CD4-positive, CD25-positive, alpha-beta regulatory T cell (primary cell): ENCODE measurements at regions not wholly inside any gene's neighbourhood (a gene's known extent, or its start where the extent isn't known, plus 50 kb on each side); places are given as distances from the start of the nearest gene placed in this dataset.

Source experiments
- ATAC-seq, 2 donors: fragments of 150-1000 bp; cut with Tn5 transposase; one replicate each; pipeline ENCODE4 v1.10.0; 2021; ENCODE audit warnings: low read depth in 2 of 2, moderate number of reproducible peaks in 2 of 2, moderate library complexity in 1 of 2
- DNase-seq, 3 donors: peaks; one replicate each; pipeline versions ENCODE4 v3.0.0 to v3.0.0-alpha.2; 2012 to 2022; ENCODE audit warnings: mixed read lengths in 1 of 3
- H3K27ac ChIP-seq: one replicate; pipeline ENCODE4 v1.7.0; 2013; ENCODE audit warnings: mild to moderate bottlenecking, low read length; ENCODE audit not compliant: insufficient read depth, poor library complexity, severe bottlenecking
- H3K27me3 ChIP-seq: one replicate; pipeline ENCODE4 v1.7.0; 2013; ENCODE audit warnings: low read length; ENCODE audit not compliant: control insufficient read depth, insufficient read depth
- H3K36me3 ChIP-seq: one replicate; pipeline ENCODE4 v1.7.0; 2013; ENCODE audit warnings: mild to moderate bottlenecking, low read length, moderate library complexity; ENCODE audit not compliant: control insufficient read depth, insufficient read depth
- H3K4me1 ChIP-seq: 2 replicates; pipeline ENCODE4 v1.7.0; 2013; ENCODE audit warnings: mild to moderate bottlenecking, low read length; ENCODE audit not compliant: insufficient read depth, control insufficient read depth, poor library complexity, severe bottlenecking
- H3K4me3 ChIP-seq: one replicate; pipeline ENCODE4 v1.7.0; 2013; ENCODE audit warnings: low read depth, mild to moderate bottlenecking, low read length, moderate library complexity
- H3K9me3 ChIP-seq, 2 experiments: 1 replicate in 1 of 2; 2 replicates in 1 of 2; pipeline ENCODE4 v1.7.0; 2013; ENCODE audit warnings: low read length in 2 of 2, mild to moderate bottlenecking in 1 of 2, moderate library complexity in 1 of 2; ENCODE audit not compliant: control insufficient read depth in 2 of 2
- H3K27ac Mint-ChIP-seq, 3 donors: one replicate each; pipeline ENCODE4 v1.8.0; 2020 to 2022; ENCODE audit warnings: mild to moderate bottlenecking in 3 of 3, mixed read lengths in 3 of 3, moderate library complexity in 2 of 3
- H3K27me3 Mint-ChIP-seq: one replicate; pipeline ENCODE4 v1.8.0; 2022; ENCODE audit warnings: mild to moderate bottlenecking, mixed read lengths
- H3K36me3 Mint-ChIP-seq: one replicate; pipeline ENCODE4 v1.8.0; 2020; ENCODE audit warnings: mixed read lengths
- H3K4me1 Mint-ChIP-seq, 4 donors: one replicate each; pipeline ENCODE4 v1.8.0; 2020 to 2022; ENCODE audit warnings: mixed read lengths in 4 of 4, mild to moderate bottlenecking in 1 of 4
- H3K4me3 Mint-ChIP-seq, 4 donors: one replicate each; pipeline ENCODE4 v1.8.0; 2020 to 2022; ENCODE audit warnings: mild to moderate bottlenecking in 4 of 4, mixed read lengths in 4 of 4, moderate library complexity in 3 of 4
- H3K9me3 Mint-ChIP-seq, 7 donors: one replicate each; pipeline ENCODE4 v1.8.0; 2020 to 2022; ENCODE audit warnings: mixed read lengths in 7 of 7, mild to moderate bottlenecking in 3 of 7, moderate library complexity in 2 of 7

- H3K9me3 ChIP-seq, result no peaks in the 10 kb centered on the region
- no peaks in the 10 kb centered on the region for H3K36me3 ChIP-seq
- no peak for DNase-seq
- Mint-ChIP-seq H3K9me3 (peaks cover 0 to 8% (median 3%) of the 10 kb centered on the region in 7 donors), H3K4me1 (no peaks in the 10 kb centered on the region), H3K27ac (no peak overlapping the region), H3K36me3 (no peaks in the 10 kb centered on the region), H3K27me3 (no peaks in the 10 kb centered on the region), H3K4me3 (no peak overlapping the region)
- no peak overlapping the region for H3K4me3 ChIP-seq
- H3K4me1 ChIP-seq, result no peaks in the 10 kb centered on the region
- no peak for ATAC-seq
- H3K27ac ChIP-seq, result no peak overlapping the region
- no peaks in the 10 kb centered on the region for H3K27me3 ChIP-seq
Observed at GRCh38 chr18:56146565-56146964, 491.8 kb downstream of the TXNL1 start.

DNA sequence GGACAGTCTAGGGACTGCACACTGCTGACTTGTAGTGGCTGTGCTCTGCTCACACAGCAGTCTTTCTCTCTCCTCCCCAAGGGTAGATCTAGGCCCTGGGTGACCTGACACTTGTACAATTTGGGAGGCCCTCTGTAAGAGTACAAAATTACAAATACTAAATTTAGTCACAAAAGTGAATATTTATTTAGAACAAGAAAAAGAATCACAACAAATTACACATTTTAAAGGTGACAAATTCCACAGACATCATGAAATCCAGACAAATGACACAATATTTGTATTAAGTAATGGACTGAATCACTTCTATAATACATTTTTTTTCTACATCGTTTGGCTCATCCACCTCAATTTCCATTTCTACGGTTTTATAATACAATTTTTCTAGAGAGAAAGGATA lies 496.4 kb downstream of the TXNL1 start:
- no peak for DNase-seq

DNA sequence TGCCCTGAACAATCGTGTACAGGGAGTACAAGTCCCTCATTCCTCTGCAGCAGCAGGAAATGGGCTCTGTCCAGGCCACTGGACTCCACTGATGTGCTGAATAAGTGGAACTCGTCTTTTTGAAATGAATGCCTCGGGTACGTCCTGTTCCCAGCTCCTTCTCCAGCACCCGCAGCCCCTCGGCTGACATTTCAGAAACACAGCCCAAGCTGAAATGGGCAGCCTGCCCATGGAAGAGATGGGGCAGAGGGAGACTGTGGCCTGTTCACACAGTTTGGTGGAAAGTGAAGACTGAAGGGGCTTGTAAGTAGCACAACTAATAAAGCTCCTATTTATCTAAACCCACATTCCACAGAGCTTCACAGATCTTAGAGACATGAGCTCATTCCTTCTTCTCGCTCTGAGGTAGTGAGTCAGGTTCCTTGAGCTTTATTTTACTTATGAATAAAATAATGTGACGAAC lies 498.6 kb downstream of the TXNL1 start:
- no peaks in the 10 kb centered on the region for H3K36me3 Mint-ChIP-seq
- no peak overlapping the region for H3K27ac Mint-ChIP-seq
- peaks cover 0 to 7% (median 3%) of the 10 kb centered on the region in 7 donors for H3K9me3 Mint-ChIP-seq
- no peaks in the 10 kb centered on the region for H3K4me1 ChIP-seq
- H3K27ac ChIP-seq, result no peak overlapping the region
- H3K9me3 ChIP-seq, result no peaks in the 10 kb centered on the region
- H3K36me3 ChIP-seq, result no peaks in the 10 kb centered on the region
- DNase-seq, result no peak
- no peak for ATAC-seq
- no peaks in the 10 kb centered on the region for H3K27me3 Mint-ChIP-seq
- H3K4me3 Mint-ChIP-seq, result no peak overlapping the region
- no peaks in the 10 kb centered on the region for H3K4me1 Mint-ChIP-seq
- H3K4me3 ChIP-seq, result no peak overlapping the region
- H3K27me3 ChIP-seq, result no peaks in the 10 kb centered on the region

More for the DNA sequence above, 496.4 kb downstream of the TXNL1 start:
- Histone ChIP-seq H3K27ac (no peak overlapping the region), H3K36me3 (no peaks in the 10 kb centered on the region), H3K4me3 (no peak overlapping the region), H3K9me3 (no peaks in the 10 kb centered on the region), H3K27me3 (no peaks in the 10 kb centered on the region), H3K4me1 (no peaks in the 10 kb centered on the region)
- peaks cover 0 to 7% (median 4%) of the 10 kb centered on the region in 7 donors for H3K9me3 Mint-ChIP-seq
- H3K27ac Mint-ChIP-seq, result no peak overlapping the region
- no peaks in the 10 kb centered on the region for H3K4me1 Mint-ChIP-seq
- ATAC-seq, result no peak
- H3K4me3 Mint-ChIP-seq, result no peak overlapping the region
- H3K36me3 Mint-ChIP-seq, result no peaks in the 10 kb centered on the region
- no peaks in the 10 kb centered on the region for H3K27me3 Mint-ChIP-seq

DNA sequence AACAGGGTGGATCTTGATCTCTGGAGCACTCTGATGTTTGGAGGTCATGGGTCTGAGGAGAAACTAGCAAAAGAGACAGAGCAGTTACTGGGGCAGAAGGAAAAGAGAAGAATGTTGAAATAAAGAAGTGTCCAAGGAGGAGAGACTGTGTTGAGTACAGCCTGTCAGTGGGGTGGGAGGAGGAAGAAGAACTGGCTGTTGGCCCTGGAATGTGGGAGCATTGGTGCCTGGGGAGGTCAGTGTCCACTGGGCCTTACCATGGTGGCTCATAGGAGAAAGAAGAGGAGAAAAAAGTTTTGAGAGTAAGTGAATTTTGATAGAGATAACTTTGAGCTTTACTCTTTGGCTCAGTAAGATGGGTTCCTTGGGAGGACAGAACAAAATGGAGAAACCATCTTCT lies 499.0 kb downstream of the TXNL1 start:
- Histone ChIP-seq H3K9me3 (no peaks in the 10 kb centered on the region), H3K4me1 (no peaks in the 10 kb centered on the region), H3K27ac (no peak overlapping the region), H3K27me3 (no peaks in the 10 kb centered on the region), H3K36me3 (no peaks in the 10 kb centered on the region), H3K4me3 (no peak overlapping the region)
- DNase-seq (no peak), ATAC-seq (no peak)
- Mint-ChIP-seq H3K27me3 (no peaks in the 10 kb centered on the region), H3K36me3 (no peaks in the 10 kb centered on the region), H3K27ac (no peak overlapping the region), H3K4me3 (no peak overlapping the region), H3K9me3 (peaks cover 0 to 7% (median 3%) of the 10 kb centered on the region in 7 donors), H3K4me1 (no peaks in the 10 kb centered on the region)

DNA sequence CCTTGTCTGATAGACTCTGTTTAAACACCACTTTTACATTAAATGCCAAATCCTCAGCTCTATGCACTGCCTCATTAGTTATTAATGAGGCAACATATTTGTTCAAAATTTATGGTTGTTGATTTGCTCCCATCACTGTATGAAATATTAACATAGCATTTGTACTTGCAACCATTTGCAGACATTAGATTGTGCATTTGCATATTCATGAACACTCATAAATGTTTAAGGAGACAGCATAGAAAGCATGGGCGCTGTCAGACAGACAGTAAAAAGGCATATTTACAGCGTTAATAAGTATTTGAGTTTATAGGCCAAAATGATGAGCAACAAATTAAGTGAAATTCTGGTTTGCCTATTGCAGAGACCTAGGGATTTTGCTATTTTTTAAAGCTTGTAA lies 502.3 kb downstream of the TXNL1 start:
- Mint-ChIP-seq H3K9me3 (peaks cover 0 to 5% (median 2%) of the 10 kb centered on the region in 7 donors), H3K36me3 (no peaks in the 10 kb centered on the region), H3K4me1 (no peaks in the 10 kb centered on the region), H3K4me3 (no peak overlapping the region), H3K27me3 (no peaks in the 10 kb centered on the region), H3K27ac (no peak overlapping the region)
- Histone ChIP-seq H3K27ac (no peak overlapping the region), H3K4me1 (no peaks in the 10 kb centered on the region), H3K27me3 (no peaks in the 10 kb centered on the region), H3K4me3 (no peak overlapping the region), H3K36me3 (no peaks in the 10 kb centered on the region), H3K9me3 (no peaks in the 10 kb centered on the region)
- ATAC-seq, result no peak
- no peak for DNase-seq

- Histone ChIP-seq H3K27me3 (no peaks in the 10 kb centered on the region), H3K36me3 (no peaks in the 10 kb centered on the region), H3K27ac (no peak overlapping the region), H3K4me1 (no peaks in the 10 kb centered on the region), H3K4me3 (no peak overlapping the region), H3K9me3 (no peaks in the 10 kb centered on the region)
- H3K27ac Mint-ChIP-seq, result no peak overlapping the region
- no peaks in the 10 kb centered on the region for H3K4me1 Mint-ChIP-seq
- H3K36me3 Mint-ChIP-seq, result no peaks in the 10 kb centered on the region
- no peak overlapping the region for H3K4me3 Mint-ChIP-seq
- peaks cover 0 to 5% (median 2%) of the 10 kb centered on the region in 7 donors for H3K9me3 Mint-ChIP-seq
- ATAC-seq (no peak), DNase-seq (no peak)
- no peaks in the 10 kb centered on the region for H3K27me3 Mint-ChIP-seq
Observed at GRCh38 chr18:56130481-56130880, 507.9 kb downstream of the TXNL1 start.

DNA sequence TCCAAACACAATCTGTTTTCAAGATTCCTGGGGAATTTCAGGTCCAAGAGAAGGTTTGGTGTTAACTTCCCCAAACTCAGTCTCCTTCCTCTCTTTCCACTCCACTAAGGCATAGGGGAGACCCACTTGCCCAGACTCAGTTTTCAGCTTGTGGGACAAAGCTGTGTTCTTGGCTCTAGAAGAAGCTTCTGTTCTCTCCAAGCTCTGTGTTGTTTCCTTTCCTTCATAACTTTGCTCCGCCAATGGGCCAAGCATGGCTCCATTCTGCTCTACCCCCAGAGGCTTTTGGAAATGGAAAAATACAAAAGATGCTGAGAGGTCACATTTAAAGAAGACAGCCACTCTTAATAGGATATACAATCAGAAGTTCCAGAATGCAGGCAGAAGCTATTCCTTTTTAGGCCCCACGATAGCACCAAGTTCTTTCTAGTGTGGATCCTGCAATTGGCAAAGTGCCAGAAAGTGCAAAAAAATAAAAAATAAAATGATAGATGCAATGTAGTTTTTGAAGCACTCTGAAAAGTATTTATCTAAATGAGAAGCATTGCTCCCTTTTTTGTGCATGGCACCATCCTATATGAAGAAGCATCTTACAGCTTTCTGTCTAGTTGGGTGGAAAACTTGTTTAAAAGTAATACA lies 510.1 kb downstream of the TXNL1 start:
- H3K4me1 ChIP-seq, result no peaks in the 10 kb centered on the region

More for the DNA sequence above, 510.1 kb downstream of the TXNL1 start:
- H3K9me3 ChIP-seq, result no peaks in the 10 kb centered on the region
- Mint-ChIP-seq H3K36me3 (no peaks in the 10 kb centered on the region), H3K27ac (no peak overlapping the region), H3K9me3 (peaks cover 0 to 4% (median 1%) of the 10 kb centered on the region in 7 donors), H3K27me3 (no peaks in the 10 kb centered on the region), H3K4me3 (no peak overlapping the region), H3K4me1 (peaks cover 0 to 7% (median 0%) of the 10 kb centered on the region in 4 donors)
- no peak for DNase-seq
- H3K4me3 ChIP-seq, result no peak overlapping the region
- no peaks in the 10 kb centered on the region for H3K27me3 ChIP-seq
- ATAC-seq, result no peak
- H3K27ac ChIP-seq, result no peak overlapping the region
- no peaks in the 10 kb centered on the region for H3K36me3 ChIP-seq
